KMS-11 (cell line): ENCODE measurements at regions not wholly inside any gene's neighbourhood (a gene's known extent, or its start where the extent isn't known, plus 50 kb on each side); places are given as distances from the start of the nearest gene placed in this dataset.
"Not testable (repeated sequence)": the region's sequence is repeated elsewhere in the genome, so short reads cannot be mapped to it uniquely, and the experiment has no call there.

Source experiments
- H2AFZ ChIP-seq: fragments of 200-600 bp; sonication (generic); 2 replicates; pipeline ENCODE4 v1.6.1; 2016; ENCODE audit warnings: antibody characterized with exemption, mixed run types, low read depth
- H3K27ac ChIP-seq: fragments of 200-600 bp; sonication (generic); 2 replicates; pipeline ENCODE4 v1.6.1; 2016; ENCODE audit warnings: mild to moderate bottlenecking, mixed run types
- H3K27me3 ChIP-seq: fragments of 200-600 bp; sonication (generic); 2 replicates; pipeline ENCODE4 v1.6.1; 2017; ENCODE audit warnings: mild to moderate bottlenecking, low read depth, mixed run types, moderate library complexity; ENCODE audit not compliant: insufficient read depth
- H3K36me3 ChIP-seq: fragments of 200-600 bp; sonication (generic); 2 replicates; pipeline ENCODE4 v1.6.1; 2017; ENCODE audit warnings: mild to moderate bottlenecking, mixed run types; ENCODE audit not compliant: insufficient read depth
- H3K4me1 ChIP-seq: fragments of 200-600 bp; sonication (generic); 2 replicates; pipeline ENCODE4 v1.6.1; 2016; ENCODE audit warnings: mild to moderate bottlenecking, low read depth, mixed run types; ENCODE audit not compliant: poor library complexity, severe bottlenecking
- H3K4me2 ChIP-seq: fragments of 200-600 bp; sonication (generic); 2 replicates; pipeline ENCODE4 v1.7.0; 2016; ENCODE audit warnings: mild to moderate bottlenecking, mixed run types
- H3K4me3 ChIP-seq: fragments of 200-600 bp; sonication (generic); IDR thresholded peaks from 2 replicates; pipeline ENCODE4 v1.6.1; 2017; ENCODE audit warnings: low read depth, low read length, mixed read lengths; ENCODE audit not compliant: insufficient read depth
- H3K79me2 ChIP-seq: fragments of 200-600 bp; sonication (generic); 2 replicates; pipeline ENCODE4 v1.6.1; 2016; ENCODE audit warnings: low read depth, mixed run types; ENCODE audit not compliant: insufficient read depth
- H3K9ac ChIP-seq: fragments of 200-600 bp; sonication (generic); 2 replicates; pipeline ENCODE4 v1.6.1; 2016; ENCODE audit warnings: mild to moderate bottlenecking, mixed run types
- H4K20me1 ChIP-seq: fragments of 200-600 bp; sonication (generic); 2 replicates; pipeline ENCODE4 v1.6.1; 2016; ENCODE audit warnings: mild to moderate bottlenecking, mixed run types; ENCODE audit not compliant: insufficient read depth
- TF ChIP-seq, protein P1 (sequence below): fragments of 200-600 bp; sonication (generic); conservative IDR thresholded peaks from 2 replicates; pipeline ENCODE4 v1.6.1; 2017; ENCODE audit warnings: low read depth, mild to moderate bottlenecking, antibody characterized with exemption, low read length, moderate library complexity, mixed read lengths

GRCh38 chr2:144905956-144906355 lies 386.0 kb upstream of the ZEB2 start:
- no peaks in the 10 kb centered on the region for H3K79me2 ChIP-seq
- no peak overlapping the region for H3K9ac ChIP-seq
- no peak overlapping the region for H3K4me3 ChIP-seq
- TF ChIP-seq, protein P1, sequence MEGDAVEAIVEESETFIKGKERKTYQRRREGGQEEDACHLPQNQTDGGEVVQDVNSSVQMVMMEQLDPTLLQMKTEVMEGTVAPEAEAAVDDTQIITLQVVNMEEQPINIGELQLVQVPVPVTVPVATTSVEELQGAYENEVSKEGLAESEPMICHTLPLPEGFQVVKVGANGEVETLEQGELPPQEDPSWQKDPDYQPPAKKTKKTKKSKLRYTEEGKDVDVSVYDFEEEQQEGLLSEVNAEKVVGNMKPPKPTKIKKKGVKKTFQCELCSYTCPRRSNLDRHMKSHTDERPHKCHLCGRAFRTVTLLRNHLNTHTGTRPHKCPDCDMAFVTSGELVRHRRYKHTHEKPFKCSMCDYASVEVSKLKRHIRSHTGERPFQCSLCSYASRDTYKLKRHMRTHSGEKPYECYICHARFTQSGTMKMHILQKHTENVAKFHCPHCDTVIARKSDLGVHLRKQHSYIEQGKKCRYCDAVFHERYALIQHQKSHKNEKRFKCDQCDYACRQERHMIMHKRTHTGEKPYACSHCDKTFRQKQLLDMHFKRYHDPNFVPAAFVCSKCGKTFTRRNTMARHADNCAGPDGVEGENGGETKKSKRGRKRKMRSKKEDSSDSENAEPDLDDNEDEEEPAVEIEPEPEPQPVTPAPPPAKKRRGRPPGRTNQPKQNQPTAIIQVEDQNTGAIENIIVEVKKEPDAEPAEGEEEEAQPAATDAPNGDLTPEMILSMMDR: no peak
- no peak overlapping the region for H3K4me2 ChIP-seq
- no peak overlapping the region for H3K27ac ChIP-seq
- H3K4me1 ChIP-seq: no peaks in the 10 kb centered on the region
- H3K27me3 ChIP-seq: no peaks in the 10 kb centered on the region
- no peak overlapping the region for H2AFZ ChIP-seq
- no peaks in the 10 kb centered on the region for H3K36me3 ChIP-seq
- H4K20me1 ChIP-seq: no peaks in the 10 kb centered on the region

DNA sequence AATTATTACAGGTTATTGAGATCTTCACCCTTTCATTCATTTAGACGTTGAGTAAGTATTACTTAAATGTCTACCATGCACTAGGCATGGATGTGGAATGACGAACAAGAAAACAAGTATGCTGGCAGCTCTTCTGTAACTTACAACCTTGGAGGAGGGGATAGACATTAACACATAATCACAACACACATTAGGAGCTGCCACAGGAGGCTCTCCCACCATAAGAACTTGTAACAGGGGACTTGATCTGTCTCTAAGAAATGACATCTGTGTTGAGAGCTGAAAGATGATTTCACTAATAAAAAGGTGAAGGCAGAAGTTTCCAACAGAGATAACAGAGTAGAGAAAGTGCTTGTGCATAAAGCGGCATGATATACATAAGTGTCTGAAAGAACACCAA lies 384.7 kb upstream of the ZEB2 start:
- no peaks in the 10 kb centered on the region for H3K4me1 ChIP-seq
- H3K27me3 ChIP-seq: no peaks in the 10 kb centered on the region
- H3K4me3 ChIP-seq: no peak overlapping the region
- H3K79me2 ChIP-seq: no peaks in the 10 kb centered on the region
- H2AFZ ChIP-seq: no peak overlapping the region
- H3K27ac ChIP-seq: no peak overlapping the region
- no peak overlapping the region for H3K4me2 ChIP-seq
- H3K9ac ChIP-seq: no peak overlapping the region
- no peaks in the 10 kb centered on the region for H3K36me3 ChIP-seq
- TF ChIP-seq, protein P1: no peak
- H4K20me1 ChIP-seq: no peaks in the 10 kb centered on the region

DNA sequence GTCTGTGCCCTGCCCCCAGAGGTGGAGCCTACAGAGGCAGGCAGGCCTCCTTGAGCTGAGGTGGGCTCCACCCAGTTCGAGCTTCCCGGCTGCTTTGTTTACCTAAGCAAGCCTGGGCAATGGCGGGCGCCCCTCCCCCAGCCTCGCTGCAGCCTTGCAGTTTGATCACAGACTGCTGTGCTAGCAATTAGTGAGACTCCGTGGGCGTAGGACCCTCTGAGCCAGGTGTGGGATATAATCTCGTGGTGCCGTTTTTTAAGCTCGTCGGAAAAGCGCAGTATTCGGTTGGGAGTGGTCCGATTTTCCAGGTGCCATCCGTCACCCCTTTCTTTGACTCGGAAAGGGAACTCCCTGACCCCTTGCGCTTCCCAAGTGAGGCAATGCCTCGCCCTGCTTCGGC lies 383.1 kb upstream of the ZEB2 start:
- not testable (repeated sequence) for H4K20me1 ChIP-seq, H3K4me3 ChIP-seq

DNA sequence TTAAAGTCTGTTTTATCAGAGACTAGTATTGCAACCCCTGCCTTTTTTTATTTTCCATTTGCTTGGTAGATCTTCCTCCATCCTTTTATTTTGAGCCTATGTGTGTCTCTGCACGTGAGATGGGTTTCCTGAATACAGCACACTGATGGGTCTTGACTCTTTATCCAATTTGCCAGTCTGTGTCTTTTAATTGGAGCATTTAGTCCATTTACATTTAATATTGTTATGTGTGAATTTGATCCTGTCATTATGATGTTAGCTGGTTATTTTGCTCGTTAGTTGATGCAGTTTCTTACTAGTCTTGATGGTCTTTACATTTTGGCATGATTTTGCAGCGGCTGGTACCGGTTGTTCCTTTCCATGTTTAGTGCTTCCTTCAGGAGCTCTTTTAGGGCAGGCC lies 381.5 kb upstream of the ZEB2 start:
- not testable (repeated sequence) for H3K27ac ChIP-seq, H3K4me2 ChIP-seq, H3K27me3 ChIP-seq, H3K9ac ChIP-seq, H2AFZ ChIP-seq, H3K36me3 ChIP-seq, H4K20me1 ChIP-seq, H3K79me2 ChIP-seq, H3K4me3 ChIP-seq, H3K4me1 ChIP-seq

More for the DNA sequence above, 383.1 kb upstream of the ZEB2 start:
- not testable (repeated sequence) for H3K27me3 ChIP-seq, H3K79me2 ChIP-seq, H3K36me3 ChIP-seq, H3K27ac ChIP-seq, H2AFZ ChIP-seq, H3K4me2 ChIP-seq, H3K4me1 ChIP-seq, H3K9ac ChIP-seq

- no peaks in the 10 kb centered on the region for H3K27me3 ChIP-seq
- no peak overlapping the region for H3K4me3 ChIP-seq
- H3K27ac ChIP-seq: no peak overlapping the region
- H3K9ac ChIP-seq: no peak overlapping the region
- no peak overlapping the region for H3K4me2 ChIP-seq
- H4K20me1 ChIP-seq: no peaks in the 10 kb centered on the region
- H3K36me3 ChIP-seq: no peaks in the 10 kb centered on the region
- no peak overlapping the region for H2AFZ ChIP-seq
- no peaks in the 10 kb centered on the region for H3K4me1 ChIP-seq
- H3K79me2 ChIP-seq: no peaks in the 10 kb centered on the region
- TF ChIP-seq, protein P1: no peak
Measured at GRCh38 chr2:144896341-144896740, 376.4 kb upstream of the ZEB2 start.
